Activated CD8-positive, alpha-beta memory T cell treated with anti-CD3 and anti-CD28 coated beads for 36 hours (primary cell): ENCODE measurements at regions not wholly inside any gene's neighbourhood (a gene's known extent, or its start where the extent isn't known, plus 50 kb on each side); places are given as distances from the start of the nearest gene placed in this dataset.

Experiments
- CTCF ChIA-PET: fragments of 350-600 bp; sonication (Branson Sonifier 250); formaldehyde crosslinking; loops from one replicate; lab custom pipeline; 2021; ENCODE audit warnings: antibody characterized with exemption; lab: Charles Lee
- POLR2A ChIA-PET: fragments of 350-600 bp; sonication (Branson Sonifier 250); formaldehyde crosslinking; loops from one replicate; lab custom pipeline; 2021; ENCODE audit warnings: antibody characterized with exemption; lab: Charles Lee

DNA sequence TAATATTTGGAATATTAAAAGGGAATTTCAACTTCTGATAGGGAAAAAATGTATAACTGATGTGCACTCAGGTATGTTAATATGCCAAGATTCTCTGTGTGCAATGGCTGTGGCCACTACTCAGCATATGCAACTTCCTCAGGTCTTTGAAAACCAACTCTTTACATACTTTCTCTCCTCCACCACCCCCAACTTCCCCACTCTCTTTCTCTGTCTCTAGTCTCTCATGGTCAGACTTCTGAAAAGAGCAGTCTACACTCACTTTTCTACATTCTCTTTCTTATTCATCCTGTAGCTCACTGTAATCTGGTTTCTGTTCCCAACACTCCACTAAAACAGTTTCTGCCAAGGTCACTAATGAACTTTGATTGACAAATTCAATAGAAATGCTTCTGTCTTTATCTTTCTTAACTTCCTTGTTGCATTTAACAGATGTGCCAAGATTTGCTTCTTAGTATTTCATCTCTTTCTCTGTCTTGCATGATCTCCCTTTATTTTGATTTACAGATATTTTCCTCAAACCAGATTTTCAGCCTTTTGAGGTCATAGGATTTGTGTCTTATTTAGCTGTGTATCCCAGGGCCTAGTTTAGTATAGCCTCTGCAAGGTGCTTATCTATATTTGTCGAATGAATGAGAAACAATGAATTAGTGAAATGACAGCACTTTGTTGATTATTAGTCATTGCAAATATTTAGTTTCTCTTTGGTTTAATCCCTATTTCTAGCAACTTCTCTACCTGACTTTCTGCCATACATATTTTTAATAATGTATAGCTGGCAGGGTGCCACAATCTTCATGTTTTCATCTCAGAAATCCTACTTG lies 168.9 kb downstream of the LMO4 start:
- CTCF ChIA-PET, result no interaction called here
- POLR2A ChIA-PET, result no interaction called here

DNA sequence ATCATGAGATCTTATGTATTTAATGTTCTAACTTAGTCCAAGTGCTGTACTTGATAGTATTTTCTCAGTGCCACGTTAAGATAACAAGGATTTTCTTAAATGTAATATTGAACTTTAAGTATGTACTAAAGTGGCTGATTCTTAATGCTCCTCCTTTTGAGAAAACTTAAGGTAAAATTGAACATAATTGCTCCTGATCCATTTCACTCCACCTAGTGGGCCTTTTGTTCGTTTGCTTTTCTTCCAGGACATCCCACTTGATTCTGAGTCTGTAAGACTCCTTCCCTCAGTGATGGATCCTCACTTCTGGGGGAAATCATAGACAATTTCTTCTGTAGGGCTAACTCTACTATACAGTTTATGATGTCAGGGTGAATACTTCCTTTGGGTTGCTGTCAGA lies 173.1 kb downstream of the LMO4 start:
- ChIA-PET POLR2A (no interaction called here), CTCF (no interaction called here)

DNA sequence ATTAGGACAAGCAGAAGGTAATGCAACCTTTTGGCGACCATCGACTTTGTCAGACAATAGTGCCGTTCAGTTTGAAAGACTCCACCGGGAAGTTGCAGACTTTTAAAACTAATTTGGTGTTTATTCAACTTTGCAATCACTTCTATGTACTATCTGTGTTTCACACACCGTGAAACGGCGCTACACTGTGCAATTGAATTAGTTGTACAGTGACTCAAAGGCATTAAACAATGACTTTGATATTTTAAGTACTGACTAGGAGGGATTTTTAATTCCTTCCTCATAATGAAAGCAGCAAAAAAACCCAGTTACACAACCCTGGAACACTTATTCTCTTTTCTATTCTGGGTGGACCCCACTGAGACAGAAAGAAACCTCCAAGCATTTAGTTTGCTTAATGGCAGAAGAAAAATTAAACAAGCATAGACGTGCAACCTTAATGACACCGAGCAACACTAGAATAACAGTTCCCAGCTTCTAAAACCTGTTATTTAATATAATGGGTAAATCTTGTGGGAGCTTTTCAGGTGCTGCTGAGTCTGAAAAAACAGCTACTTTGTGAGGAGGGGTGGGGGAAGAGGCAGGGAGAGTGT lies 176.8 kb downstream of the LMO4 start:
- ChIA-PET POLR2A (no interaction called here), CTCF (no interaction called here)

DNA sequence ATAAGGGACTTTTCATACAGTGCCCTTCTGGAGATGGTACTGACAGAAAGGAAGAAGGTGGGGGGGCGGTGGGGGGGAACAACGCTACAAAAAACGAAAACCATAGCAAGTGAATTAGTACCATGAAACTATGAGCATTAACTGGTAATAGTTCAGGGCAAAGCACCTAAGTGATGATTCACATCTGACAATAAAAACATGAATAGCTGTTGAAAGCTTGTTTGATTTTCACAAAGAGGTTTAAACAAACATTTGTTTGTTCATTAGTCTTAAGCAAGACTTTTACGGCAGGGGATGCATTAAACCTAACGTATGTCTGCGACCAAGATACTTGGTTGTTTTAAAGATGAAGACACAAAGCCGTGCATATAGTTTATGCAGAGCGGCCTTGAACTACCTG lies 177.5 kb downstream of the LMO4 start:
- ChIA-PET CTCF (no interaction called here), POLR2A (no interaction called here)

DNA sequence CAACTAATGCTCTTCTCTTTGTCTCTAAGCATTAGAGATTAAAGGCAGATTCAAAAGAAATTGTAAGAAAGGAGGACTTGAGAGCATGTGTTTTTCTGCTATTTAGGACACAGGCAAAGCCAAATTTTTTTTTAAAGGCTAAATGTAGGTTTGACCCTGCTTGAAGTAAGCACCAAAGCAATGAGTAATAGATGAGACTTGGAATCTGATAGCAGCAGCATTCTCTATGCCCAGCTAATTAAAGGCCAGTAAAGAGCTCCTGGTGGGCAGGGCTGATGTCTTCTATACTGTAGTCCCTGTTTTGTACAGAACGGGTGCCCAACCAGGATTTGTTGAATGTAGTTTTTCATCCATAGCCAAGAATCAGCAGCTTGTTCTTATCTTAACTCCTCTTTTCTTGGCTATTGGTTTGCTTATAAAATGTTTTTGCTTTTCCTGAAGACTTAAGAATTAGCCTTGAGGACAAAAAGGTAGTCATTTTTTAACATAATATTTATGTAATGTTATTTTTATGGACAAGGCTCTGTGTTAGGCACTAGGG lies 179.6 kb downstream of the LMO4 start:
- ChIA-PET CTCF (no interaction called here), POLR2A (no interaction called here)

DNA sequence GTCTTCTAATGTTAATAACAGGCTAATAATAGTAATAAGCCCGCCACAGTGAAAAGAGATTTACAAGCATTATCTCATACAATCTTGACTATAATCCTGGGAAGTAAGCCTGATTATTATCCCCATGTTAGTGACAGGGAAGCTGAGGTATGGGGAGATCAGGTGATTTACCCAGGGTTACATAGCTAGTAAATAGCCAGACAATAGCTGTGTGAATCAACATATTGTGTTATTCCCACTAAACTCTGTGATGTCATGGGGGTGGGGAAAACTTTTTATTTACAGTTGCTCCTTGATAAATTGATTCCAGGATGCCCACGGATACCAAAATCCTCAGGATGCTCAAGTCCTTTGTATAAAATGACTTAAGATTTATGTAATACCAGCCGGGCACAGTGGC lies 181.9 kb downstream of the LMO4 start:
- ChIA-PET CTCF (no interaction called here), POLR2A (no interaction called here)

DNA sequence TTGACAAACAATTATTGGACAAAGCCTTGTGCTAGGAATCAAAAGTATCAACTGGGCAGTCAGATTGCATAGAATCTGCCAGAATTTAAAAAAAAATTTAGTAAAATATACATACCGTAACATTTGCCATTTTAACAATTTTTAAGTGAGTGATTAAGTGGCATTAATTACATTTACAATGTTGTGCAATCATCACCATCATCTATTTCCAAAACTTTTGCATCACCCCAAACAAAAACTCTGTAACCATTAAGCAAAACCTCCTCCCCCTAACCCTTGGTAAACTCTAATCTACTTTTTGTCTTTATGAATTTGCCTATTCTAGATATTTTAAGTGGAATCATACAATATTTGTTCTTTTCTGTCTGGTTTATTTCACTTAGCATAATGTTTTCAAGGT lies 182.8 kb downstream of the LMO4 start:
- ChIA-PET CTCF (no interaction called here), POLR2A (no interaction called here)

DNA sequence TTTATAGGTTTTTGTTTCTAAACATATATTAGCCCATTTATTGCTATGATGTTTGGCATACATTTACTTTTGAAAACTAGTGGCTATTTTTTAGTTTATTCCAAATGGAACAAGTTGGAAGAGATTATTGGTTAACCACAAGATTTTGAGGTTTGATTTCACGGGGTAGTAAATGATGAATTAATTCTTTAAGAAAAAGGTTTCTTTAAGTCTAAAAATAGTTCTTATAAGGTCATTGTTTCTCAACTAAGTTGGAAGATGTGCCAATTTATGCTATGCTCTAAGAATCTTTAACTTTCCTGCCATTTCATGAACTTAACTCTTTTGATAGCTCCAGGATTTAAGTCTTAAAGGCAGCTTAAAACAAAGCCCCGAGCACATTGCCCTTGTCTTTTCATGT lies 183.8 kb downstream of the LMO4 start:
- CTCF ChIA-PET, result no interaction called here
- POLR2A ChIA-PET, result no interaction called here

DNA sequence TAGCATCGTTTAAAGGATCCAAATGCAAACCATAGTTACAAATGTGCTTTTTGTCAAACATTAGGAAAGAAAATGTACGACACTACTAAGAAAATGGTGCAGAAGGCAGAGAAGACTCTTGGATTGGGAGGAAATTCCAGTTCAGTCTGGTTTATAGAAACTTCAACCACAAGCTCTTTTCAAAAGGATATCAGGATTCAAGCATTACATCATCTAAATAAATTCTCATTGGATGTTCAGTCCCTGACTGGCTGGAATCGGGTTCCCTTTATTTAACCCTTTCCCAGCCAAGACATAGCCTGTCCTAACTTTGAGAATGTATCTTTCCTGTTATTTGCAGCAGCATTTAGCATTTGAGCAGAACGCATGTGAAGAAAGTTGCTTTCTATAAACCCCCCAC lies 184.6 kb downstream of the LMO4 start:
- POLR2A ChIA-PET, result no interaction called here
- CTCF ChIA-PET, result no interaction called here

DNA sequence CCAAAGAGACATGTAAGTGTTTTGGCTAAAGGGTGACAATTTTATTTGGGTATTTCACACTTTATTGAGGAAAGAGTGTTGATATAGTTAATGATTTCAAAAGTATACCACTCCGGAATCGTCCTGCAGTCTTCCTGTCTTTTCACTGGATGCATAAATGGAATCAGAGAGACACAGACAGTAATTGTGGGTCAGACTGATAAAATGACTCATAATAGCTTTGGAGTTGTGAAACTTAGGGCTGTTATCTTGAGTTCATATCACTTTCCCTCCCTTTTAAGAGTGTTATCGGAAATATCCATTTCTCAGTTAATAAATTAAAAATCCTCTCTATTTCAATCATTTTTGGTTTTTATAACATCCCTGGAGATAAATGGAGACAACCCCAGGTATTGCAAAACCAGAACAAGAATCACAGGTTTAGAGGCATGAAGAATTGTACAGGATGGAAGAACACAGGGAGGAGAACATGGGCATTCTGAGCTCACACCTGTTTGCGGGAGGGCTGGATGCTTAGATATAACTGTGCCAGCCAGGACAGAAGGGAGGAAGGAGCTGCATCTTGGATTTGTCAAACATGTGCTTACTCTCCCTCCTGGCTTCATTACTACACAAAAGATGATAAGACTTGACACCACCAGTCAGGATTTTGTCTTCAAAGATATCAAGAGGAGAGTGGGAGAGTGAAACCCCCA lies 185.4 kb downstream of the LMO4 start:
- ChIA-PET CTCF (no interaction called here), POLR2A (no interaction called here)

DNA sequence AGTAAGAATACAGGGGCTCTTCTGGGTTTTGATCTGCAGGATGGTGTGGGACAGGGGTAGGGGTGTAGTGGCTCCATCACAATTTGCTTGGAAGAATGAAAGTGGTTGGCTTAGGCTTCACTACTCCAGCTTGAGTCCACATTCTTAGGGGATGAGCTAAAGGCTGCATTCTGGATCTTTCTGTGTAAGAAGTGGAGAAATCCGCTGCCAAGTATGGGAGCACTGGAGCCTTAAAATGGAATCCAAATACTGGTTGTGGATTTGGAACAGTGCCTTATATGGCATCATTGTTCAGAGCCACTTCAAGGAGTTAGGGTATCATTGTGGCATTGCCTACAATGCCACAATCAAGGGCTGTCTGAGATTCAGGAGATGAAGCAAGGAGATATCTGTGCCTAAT lies 187.1 kb downstream of the LMO4 start:
- CTCF ChIA-PET, result no interaction called here

DNA sequence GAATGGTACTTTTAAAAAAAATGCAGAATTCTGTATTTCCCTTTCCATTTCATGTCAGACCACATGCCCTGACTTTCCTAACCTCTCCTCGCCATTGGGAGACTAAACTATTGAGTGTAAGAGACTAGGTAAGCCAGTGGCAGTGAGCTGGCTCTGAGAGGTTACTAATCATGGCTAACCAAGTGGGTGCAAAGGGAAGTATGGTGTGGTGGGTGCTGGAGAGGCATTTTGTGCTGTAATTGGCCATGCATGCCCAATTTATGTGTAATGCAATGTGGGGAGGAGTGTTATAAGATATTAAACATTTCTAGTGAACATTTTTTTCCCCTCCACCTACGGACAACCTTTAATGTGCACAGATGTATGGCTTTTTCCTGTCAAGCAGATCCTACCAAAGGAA lies 190.1 kb downstream of the LMO4 start:
- CTCF ChIA-PET, result no interaction called here
- POLR2A ChIA-PET, result no interaction called here

More for the DNA sequence above, 187.1 kb downstream of the LMO4 start:
- POLR2A ChIA-PET, result no interaction called here

DNA sequence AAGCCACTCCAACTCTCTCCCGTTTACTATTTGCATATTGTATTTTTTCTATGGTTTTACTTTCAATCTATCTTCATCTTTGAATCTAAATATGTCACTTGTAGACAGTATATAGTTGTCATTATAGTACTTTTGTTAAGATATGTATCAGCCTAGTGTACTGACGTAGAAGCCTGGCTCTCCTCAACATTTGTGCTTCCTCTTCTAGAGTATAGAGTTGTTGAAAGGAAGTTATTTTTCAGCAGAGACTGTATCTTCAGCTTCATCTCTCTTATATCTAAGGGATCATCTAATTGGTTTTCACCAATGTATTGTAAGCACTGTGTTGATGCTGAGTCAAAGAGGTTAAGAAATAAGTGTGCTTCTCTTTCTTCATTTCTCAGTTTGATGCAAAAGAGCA lies 192.8 kb downstream of the LMO4 start:
- POLR2A ChIA-PET, result no interaction called here
- CTCF ChIA-PET, result no interaction called here

DNA sequence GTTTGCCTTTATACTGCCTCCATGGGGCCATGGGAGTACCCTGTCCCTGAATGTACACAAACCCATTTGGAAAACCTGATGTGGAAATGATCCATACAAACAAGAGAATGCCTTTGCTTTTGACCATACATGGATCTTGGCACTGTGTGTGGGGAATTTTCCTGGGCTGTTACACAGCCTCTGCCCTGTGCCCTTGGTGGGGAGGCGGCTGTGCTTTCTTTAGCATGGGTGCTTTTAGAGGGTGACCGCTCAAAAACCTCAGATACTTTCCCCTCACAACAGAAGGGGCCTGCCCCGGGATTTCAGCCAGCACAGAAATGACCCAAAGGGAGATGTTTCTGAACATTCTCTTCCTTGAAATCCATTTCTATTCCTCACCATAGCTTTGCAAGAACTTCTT lies 194.8 kb downstream of the LMO4 start:
- ChIA-PET CTCF (no interaction called here), POLR2A (no interaction called here)

DNA sequence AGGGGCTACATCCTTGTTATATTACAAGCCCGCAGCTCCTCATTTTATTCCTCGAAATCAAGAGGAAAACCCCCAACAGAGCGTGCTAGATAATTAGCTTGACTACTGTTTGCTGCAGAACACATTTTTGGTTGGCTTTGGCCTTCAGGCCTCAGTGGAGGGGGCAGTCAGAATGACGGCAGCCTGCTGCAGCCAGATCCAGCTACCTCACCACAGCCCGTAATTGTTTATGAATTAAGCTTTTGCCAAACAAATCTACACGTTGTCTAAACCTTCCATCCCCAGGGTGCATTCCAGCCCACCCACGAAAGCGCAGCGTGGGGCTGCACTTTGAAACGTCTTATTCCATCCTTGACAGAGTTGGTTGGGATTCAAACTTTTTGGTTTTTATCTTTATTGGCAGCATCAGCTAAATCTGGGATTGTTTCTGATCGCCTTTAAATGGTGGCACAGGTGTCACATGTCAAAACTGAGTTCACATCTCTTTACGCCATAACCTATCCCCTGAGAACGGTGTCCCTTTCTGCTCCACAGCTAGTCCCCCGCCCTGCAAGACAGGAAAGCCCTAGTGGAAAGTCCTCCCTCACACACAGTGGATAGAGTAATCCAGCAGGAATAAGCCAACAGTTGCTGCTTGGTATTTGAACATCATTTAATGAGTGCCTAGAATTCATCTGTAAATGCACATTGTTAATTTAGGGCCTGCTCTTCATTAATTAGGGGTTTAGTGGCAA lies 195.5 kb downstream of the LMO4 start:
- CTCF ChIA-PET, result no interaction called here
- POLR2A ChIA-PET, result no interaction called here

DNA sequence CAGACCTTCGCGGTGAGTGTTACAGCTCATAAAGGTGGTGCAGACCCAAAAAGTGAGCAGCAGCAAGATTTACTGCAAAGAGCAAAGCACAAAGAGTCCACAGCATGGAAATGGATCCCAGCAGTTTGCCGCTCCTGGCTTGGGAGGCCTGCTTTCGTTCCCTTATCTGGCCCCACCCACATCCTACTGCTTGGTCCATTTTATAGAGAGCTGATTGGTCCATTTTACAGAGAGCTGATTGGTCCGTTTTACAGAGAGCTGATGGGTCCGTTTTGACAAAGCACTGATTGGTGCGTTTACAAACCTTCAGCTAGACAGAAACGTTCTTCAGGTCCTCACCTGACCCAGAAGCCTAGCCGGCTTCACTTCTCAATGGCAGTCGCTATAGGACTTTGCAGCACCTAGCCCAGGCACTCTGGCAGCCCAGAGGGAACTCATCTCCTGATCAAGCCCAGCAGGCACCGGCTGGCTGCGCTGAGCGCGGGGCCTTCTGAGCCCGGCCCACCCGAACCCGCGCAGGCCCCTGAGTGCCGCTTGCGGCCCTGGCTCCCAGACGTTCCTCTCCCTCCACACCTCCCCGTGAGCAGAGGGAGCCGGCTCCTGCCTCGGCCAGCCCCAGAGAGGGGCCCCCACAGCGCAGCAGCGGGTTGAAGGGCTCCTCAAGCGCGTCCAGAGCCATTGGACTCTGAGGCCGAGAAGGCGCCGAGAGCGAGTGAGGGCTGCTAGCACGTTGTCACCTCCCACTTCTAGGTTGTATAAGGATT lies 200.3 kb downstream of the LMO4 start:
- ChIA-PET POLR2A (no interaction called here), CTCF (no interaction called here)

DNA sequence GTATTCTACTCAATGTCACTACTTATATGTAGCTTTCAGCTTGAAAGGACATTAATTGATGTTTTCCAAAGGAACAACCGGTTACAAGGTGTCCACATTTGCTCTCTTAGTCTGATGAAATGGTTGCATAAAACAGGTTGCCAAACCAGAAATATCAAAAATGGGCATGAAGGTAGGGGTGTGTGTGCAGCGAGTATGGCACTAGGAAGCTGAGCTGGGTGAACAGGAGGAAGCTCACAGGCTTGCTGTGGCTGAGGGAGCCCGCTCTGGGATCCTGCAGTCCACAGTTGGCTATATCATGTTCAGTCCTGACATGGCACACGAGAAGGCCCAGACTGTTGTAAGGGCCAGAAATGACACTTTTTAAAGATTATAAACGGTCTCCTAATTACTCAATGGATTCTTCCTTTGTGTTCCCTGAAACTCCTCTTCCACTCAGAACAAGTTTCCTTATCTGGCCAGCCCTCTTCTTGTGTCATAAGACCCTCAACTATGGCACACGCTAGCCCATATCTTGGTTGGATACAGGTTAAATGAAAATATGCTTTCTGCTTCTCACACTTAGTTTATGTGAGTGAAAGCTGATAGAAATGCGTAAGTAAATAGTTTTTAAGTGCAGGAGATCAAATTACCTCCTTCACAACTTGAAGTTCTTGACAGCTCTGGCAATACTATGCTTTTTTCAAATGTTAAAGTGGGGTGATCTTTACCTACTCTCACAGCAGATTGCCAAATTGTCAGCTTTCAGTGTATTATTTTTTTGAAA lies 201.5 kb downstream of the LMO4 start:
- POLR2A ChIA-PET, result no interaction called here

DNA sequence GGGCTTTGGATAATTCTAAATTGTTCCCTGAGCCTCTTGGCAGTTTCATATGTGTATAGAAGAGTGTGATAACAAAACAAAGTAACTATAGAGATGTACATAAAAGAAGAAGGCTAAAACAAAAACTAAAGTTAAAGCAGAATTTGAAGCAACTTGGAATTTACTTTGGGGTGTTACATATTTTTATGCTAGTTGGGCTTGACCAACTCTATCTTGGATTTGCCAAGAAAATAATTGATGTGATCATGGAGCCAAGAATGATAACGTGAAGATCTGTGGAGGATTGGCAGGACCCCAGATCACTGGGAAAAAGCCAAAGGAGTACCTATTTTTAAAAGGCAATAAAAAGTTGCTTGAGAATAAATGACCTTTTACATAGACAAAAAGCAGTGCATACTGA lies 206.9 kb downstream of the LMO4 start:
- CTCF ChIA-PET, result no interaction called here
- POLR2A ChIA-PET, result no interaction called here

More for the DNA sequence above, 201.5 kb downstream of the LMO4 start:
- CTCF ChIA-PET, result no interaction called here

DNA sequence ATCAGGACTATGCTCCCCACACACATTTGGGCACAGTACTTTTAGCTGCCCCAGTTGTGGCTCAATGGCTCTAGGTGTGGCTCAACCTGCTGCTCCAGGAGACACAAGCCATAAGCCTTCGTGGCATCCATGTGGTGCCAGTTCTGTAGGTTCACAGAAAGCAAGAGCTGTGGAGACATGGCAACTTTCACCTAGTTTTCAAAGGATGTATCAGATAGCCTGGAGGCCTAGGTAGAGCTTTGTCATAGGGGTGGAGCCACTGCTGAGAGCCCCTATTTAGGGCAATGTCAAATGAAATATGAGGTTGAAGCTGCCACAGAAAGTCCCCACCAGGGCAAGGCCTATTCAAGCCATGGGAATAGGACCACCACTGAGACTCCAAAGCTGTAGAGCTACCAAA lies 210.5 kb downstream of the LMO4 start:
- ChIA-PET POLR2A (no interaction called here), CTCF (no interaction called here)
